SK-N-SH (cell line): ENCODE measurements at regions not wholly inside any gene's neighbourhood (a gene's known extent, or its start where the extent isn't known, plus 50 kb on each side); places are given as distances from the start of the nearest gene placed in this dataset.

Experiments used
- JUND ChIP-seq: IDR thresholded peaks from 2 replicates; pipeline ENCODE4 v1.4.0; 2012
- RXRA ChIP-seq: IDR thresholded peaks from 2 replicates; pipeline ENCODE4 v1.4.0; 2012; ENCODE audit warnings: low read depth, mild to moderate bottlenecking, borderline replicate concordance
- TEAD4 ChIP-seq: IDR thresholded peaks from 2 replicates; pipeline ENCODE4 v1.4.0; 2012; ENCODE audit warnings: mild to moderate bottlenecking, borderline replicate concordance; ENCODE audit not compliant: insufficient read depth
- small RNA-seq, 7 experiments: library from RNA; depleted of rRNA; stranded (forward); fragments of <200 nt; gene quantifications; one replicate each; pipeline ENCODE3, GENCODE V24; 2012
- TF ChIP-seq, protein P1 (sequence below): IDR thresholded peaks from 2 replicates; pipeline ENCODE4; 2012
- TF ChIP-seq, protein P2 (sequence below): IDR thresholded peaks from 2 replicates; pipeline ENCODE4 v1.4.0; 2012; ENCODE audit warnings: low read depth, borderline replicate concordance

GRCh38 chr5:37889612-37890317 lies 49.9 kb upstream of the GDNF start (continued):
- TF ChIP-seq TEAD4 (no peak), RXRA (no peak), JUND (peak; percentile 35)
- TF ChIP-seq, protein P1, sequence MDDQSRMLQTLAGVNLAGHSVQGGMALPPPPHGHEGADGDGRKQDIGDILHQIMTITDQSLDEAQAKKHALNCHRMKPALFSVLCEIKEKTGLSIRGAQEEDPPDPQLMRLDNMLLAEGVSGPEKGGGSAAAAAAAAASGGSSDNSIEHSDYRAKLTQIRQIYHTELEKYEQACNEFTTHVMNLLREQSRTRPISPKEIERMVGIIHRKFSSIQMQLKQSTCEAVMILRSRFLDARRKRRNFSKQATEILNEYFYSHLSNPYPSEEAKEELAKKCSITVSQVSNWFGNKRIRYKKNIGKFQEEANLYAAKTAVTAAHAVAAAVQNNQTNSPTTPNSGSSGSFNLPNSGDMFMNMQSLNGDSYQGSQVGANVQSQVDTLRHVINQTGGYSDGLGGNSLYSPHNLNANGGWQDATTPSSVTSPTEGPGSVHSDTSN = peak; percentile 47; the same call in 1 of the 2 replicates
- TF ChIP-seq, protein P2, sequence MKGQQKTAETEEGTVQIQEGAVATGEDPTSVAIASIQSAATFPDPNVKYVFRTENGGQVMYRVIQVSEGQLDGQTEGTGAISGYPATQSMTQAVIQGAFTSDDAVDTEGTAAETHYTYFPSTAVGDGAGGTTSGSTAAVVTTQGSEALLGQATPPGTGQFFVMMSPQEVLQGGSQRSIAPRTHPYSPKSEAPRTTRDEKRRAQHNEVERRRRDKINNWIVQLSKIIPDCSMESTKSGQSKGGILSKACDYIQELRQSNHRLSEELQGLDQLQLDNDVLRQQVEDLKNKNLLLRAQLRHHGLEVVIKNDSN = peak; percentile 77
- TF ChIP-seq, all 33 proteins: peak for 8

Small RNAs in the stretch of these regions (small RNA-seq; reads per million reads assigned to genes)
- 0 reads per million in 7 experiments for gene LINC02110
